Spinal cord (tissue), 9 donors: ENCODE measurements at regions not wholly inside any gene's neighbourhood (a gene's known extent, or its start where the extent isn't known, plus 50 kb on each side); places are given as distances from the start of the nearest gene placed in this dataset.

Experiments
- DNase-seq, 6 donors: peaks; one replicate each; pipeline versions ENCODE4 v3.0.0 to v3.0.0-alpha.2; 2013 to 2015; ENCODE audit warnings: low spot score in 6 of 6, low read depth in 4 of 6
- H3K27ac ChIP-seq: one replicate; pipeline ENCODE4 v1.5.1; 2013; ENCODE audit warnings: low read depth, low read length, control low read depth
- H3K27me3 ChIP-seq: one replicate; pipeline ENCODE4 v1.6.1; 2013; ENCODE audit warnings: low read length; ENCODE audit not compliant: control insufficient read depth, insufficient read depth
- H3K36me3 ChIP-seq: one replicate; pipeline ENCODE4 v1.6.1; 2013; ENCODE audit warnings: low read length; ENCODE audit not compliant: control insufficient read depth, insufficient read depth
- H3K4me1 ChIP-seq: one replicate; pipeline ENCODE4 v1.6.1; 2013; ENCODE audit warnings: low read length; ENCODE audit not compliant: control insufficient read depth, insufficient read depth
- H3K4me3 ChIP-seq: one replicate; pipeline ENCODE4 v1.5.1; 2013; ENCODE audit warnings: low read depth, low read length, control low read depth
- H3K9me3 ChIP-seq: one replicate; pipeline ENCODE4 v1.6.1; 2013; ENCODE audit warnings: low read length; ENCODE audit not compliant: control insufficient read depth, insufficient read depth
- WGBS: methylation state at CpG from one replicate; pipeline ENCODE4 v1.1.5; 2013; ENCODE audit warnings: missing lambda C conversion rate; ENCODE audit not compliant: insufficient coverage; 5-methylcytosine and 5-hydroxymethylcytosine counted together
- donor health status: healthy.

DNA sequence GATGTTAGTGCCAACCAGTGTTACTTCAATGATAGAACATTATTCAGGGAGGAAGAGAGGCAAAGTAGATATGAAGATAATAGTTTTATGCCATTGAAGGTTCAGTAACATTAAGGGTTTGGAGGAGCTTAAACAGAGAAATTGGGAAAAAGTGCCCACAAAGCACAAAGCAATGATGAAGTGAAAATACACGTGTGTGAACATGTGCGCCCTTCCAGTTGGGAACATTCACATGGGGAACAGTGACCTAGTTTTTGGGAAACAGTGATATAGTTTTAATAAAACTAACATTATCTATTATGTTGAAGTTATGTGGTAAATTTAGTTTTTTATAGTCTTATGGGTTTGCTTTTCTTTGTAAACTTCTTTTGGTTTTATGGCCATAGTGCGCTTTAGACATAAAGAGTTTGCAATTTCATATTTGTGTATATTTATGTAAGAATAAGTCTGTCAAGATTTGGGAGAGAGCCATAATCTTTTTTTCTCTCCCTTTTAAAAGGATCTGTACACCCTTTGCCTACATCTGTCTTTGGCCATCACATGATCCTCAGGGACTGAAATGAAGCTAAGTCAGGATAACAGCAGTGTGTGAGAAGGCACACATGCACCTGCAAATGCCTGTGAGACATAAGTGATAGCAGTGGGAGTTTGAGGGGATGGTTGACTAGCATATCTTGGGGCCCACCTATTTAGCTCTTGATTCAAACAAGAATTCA lies 450.3 kb upstream of the THRB start:
- H3K36me3 ChIP-seq = no peaks in the 10 kb centered on the region
- no peaks in the 10 kb centered on the region for H3K4me1 ChIP-seq
- H3K9me3 ChIP-seq = no peaks in the 10 kb centered on the region
- no peak overlapping the region for H3K27ac ChIP-seq
- no peak for DNase-seq
- no CpG with 5 or more reads among the region's 3 CpGs for WGBS
- H3K27me3 ChIP-seq = no peaks in the 10 kb centered on the region
- H3K4me3 ChIP-seq = no peak overlapping the region

DNA sequence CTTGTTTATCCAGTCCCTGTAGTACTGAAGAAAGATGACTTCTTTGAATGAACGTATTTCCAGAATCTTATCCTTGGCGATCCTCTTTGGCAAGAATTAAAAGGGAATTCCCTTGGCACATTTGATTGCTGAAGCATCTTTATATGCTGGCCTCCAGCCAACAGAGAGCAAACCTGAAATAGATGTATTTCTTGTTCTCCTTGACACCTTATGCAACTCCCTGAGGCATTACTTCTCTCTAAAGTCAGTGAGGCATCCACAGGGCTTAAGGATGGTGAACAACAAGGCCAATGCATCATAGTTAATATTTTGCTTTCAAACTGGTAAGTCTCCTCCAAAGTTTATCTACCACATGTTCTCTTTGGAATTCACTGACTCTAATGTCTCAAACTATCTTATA lies 450.9 kb upstream of the THRB start:
- no peaks in the 10 kb centered on the region for H3K36me3 ChIP-seq
- H3K4me1 ChIP-seq = no peaks in the 10 kb centered on the region
- H3K9me3 ChIP-seq = no peaks in the 10 kb centered on the region
- no peak overlapping the region for H3K27ac ChIP-seq
- no peak overlapping the region for H3K4me3 ChIP-seq
- 40% methylated on average over 1 of the region's 2 CpGs for WGBS
- no peaks in the 10 kb centered on the region for H3K27me3 ChIP-seq
- DNase-seq = peak in 1 of 6 donors; percentile 50

DNA sequence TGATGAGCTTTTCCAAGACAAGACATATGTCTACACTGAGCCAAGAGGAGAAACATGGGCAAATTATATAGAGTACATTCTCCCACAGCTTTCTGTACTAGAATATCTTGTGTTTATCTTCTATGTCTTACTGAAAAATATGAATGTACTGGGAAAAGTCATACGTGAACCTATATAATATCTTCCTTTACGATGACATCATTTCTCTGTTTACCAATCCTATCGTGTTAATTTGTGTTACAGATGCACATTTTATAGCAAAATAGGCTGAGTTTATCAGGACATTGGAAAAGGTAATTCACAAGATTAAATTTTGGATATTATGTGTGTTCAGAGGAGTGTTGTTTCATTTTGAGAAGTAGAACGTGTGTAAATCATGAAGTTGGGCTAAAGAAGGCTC lies 452.5 kb upstream of the THRB start:
- Histone ChIP-seq H3K4me3 (no peak overlapping the region), H3K27me3 (no peaks in the 10 kb centered on the region), H3K9me3 (no peaks in the 10 kb centered on the region), H3K36me3 (no peaks in the 10 kb centered on the region), H3K27ac (no peak overlapping the region), H3K4me1 (no peaks in the 10 kb centered on the region)
- 91% methylated on average over 1 of the region's 4 CpGs for WGBS
- no peak for DNase-seq

DNA sequence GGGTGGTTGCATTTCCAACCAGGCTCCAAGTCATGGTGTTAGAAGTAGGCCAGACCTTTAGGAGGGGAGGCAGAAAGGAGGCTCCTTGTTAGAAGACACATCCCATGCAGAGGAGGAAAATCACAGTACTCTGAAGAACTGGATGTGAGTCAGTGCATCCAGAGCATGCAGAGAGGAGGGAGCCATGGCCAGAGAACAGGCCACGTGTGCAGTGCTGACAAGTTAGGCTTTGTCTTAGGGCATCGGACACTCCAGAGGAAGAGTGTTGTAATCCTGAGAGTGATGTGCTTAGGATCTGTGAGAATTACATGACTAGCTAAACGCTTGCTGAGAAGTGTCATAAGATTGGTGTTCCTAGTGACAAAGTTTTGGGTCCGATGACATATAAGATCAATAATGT lies 456.5 kb upstream of the THRB start:
- WGBS = 78% methylated on average over 2 of the region's 4 CpGs
- Histone ChIP-seq H3K27ac (no peak overlapping the region), H3K4me1 (no peaks in the 10 kb centered on the region), H3K4me3 (no peak overlapping the region), H3K36me3 (no peaks in the 10 kb centered on the region), H3K9me3 (no peaks in the 10 kb centered on the region), H3K27me3 (no peaks in the 10 kb centered on the region)
- DNase-seq = no peak

DNA sequence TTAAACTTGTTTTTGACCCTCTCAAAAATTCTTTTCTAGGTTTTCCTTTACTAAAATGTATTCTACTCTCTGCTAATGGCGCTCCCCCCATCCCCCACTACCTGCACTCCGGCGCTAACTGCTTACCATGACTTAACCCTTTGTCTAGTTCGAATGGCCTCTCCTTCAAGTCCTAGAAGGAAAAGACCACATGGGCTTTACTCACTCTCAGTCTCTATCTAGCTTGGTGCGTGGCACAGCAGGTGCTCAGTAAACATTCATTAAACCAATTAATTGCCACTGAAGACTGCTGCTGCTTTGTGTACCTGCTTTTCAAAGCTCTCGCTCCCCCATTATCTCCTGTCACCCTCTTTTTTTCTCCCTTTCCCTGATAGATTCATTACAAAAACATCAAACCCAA lies 457.7 kb upstream of the THRB start:
- Histone ChIP-seq H3K4me3 (no peak overlapping the region), H3K36me3 (no peaks in the 10 kb centered on the region), H3K4me1 (no peaks in the 10 kb centered on the region), H3K9me3 (no peaks in the 10 kb centered on the region), H3K27ac (no peak overlapping the region), H3K27me3 (no peaks in the 10 kb centered on the region)
- 57% methylated on average over 6 of the region's 6 CpGs for WGBS
- no peak for DNase-seq

GRCh38 chr3:24953060-24953771 lies 458.6 kb upstream of the THRB start:
- no peak overlapping the region for H3K4me3 ChIP-seq
- no peaks in the 10 kb centered on the region for H3K9me3 ChIP-seq
- 89% methylated on average over 3 of the region's 5 CpGs for WGBS
- no peaks in the 10 kb centered on the region for H3K27me3 ChIP-seq
- no peaks in the 10 kb centered on the region for H3K36me3 ChIP-seq
- no peak overlapping the region for H3K27ac ChIP-seq
- no peaks in the 10 kb centered on the region for H3K4me1 ChIP-seq
- peak in 1 of 6 donors; percentile 50 for DNase-seq

- H3K27me3 ChIP-seq = no peaks in the 10 kb centered on the region
- DNase-seq = no peak
- no peak overlapping the region for H3K4me3 ChIP-seq
- WGBS = 89% methylated on average over 4 of the region's 4 CpGs
- H3K9me3 ChIP-seq = no peaks in the 10 kb centered on the region
- H3K27ac ChIP-seq = no peak overlapping the region
- no peaks in the 10 kb centered on the region for H3K36me3 ChIP-seq
- no peaks in the 10 kb centered on the region for H3K4me1 ChIP-seq
Measured at GRCh38 chr3:24956613-24957012, 462.0 kb upstream of the THRB start.

- H3K4me1 ChIP-seq = no peaks in the 10 kb centered on the region
- H3K27me3 ChIP-seq = no peaks in the 10 kb centered on the region
- WGBS = 63% methylated on average over 1 of the region's 2 CpGs
- no peak overlapping the region for H3K4me3 ChIP-seq
- DNase-seq = peak in 1 of 6 donors; percentile 72
- H3K27ac ChIP-seq = no peak overlapping the region
- H3K36me3 ChIP-seq = no peaks in the 10 kb centered on the region
- no peaks in the 10 kb centered on the region for H3K9me3 ChIP-seq
Measured at GRCh38 chr3:24958271-24958670, 463.6 kb upstream of the THRB start.

DNA sequence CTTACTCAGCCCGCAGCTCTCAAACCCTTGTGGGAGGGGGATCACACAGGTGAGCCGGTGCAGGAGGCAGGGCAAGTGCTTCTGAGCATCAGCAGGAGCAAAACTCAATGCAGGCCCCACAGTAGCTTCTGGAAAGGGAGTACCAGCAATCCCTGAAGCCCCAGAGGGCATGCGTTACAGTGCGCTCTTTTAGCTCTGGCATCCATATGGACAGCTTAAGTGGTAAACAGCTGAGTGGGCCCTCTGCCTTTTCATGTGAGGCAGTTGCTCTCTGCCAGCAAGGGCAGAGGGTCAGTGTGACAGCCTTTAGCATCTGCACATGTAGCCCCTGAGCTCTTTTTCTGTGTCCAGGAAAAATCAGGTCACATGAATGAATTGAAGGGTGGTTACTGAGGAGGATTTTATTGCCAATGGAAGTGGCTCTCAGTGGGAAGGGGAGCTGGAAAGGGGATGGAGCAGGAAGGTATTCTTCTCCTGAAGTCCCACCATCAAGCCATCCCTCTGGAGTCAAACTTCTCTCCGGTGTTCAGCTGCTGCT lies 464.3 kb upstream of the THRB start:
- WGBS = 84% methylated on average over 4 of the region's 5 CpGs
- no peaks in the 10 kb centered on the region for H3K9me3 ChIP-seq
- no peak overlapping the region for H3K4me3 ChIP-seq
- no peak overlapping the region for H3K27ac ChIP-seq
- no peaks in the 10 kb centered on the region for H3K4me1 ChIP-seq
- no peak for DNase-seq
- no peaks in the 10 kb centered on the region for H3K27me3 ChIP-seq
- H3K36me3 ChIP-seq = no peaks in the 10 kb centered on the region
